ENCODE measurements at regions not wholly inside any gene's neighbourhood (a gene's known extent, or its start where the extent isn't known, plus 50 kb on each side); places are given as distances from the start of the nearest gene placed in this dataset.

GRCh38 chr2:136062066-136062837 is 55.7 kb downstream of the CXCR4 start:
- no peak for ATAC-seq
- no peak for DNase-seq (ENCODE audit: extremely low read depth in 1 of 4, low spot score in 3 of 4)
- Histone ChIP-seq H2AFZ (ENCODE audit: low read depth, low read length) (no peak overlapping the region), H3K36me3 (ENCODE audit: control insufficient read depth, insufficient read depth, low read length) (no peaks in the 10 kb centered on the region), H3K9me1 (ENCODE audit: control insufficient read depth, insufficient read depth, low read length) (no peaks in the 10 kb centered on the region), H3K9ac (ENCODE audit: insufficient read depth in 1 of 2, low read depth in 2 of 2, low read length in 2 of 2) (no peak overlapping the region), H3K9me3 (replicated peaks; ENCODE audit: control insufficient read depth, insufficient read depth, low read depth, low read length) (no peaks in the 10 kb centered on the region), H3K27ac (ENCODE audit: extremely low read depth, low read depth, low read length) (no peak overlapping the region), H3K4me2 (ENCODE audit: insufficient read depth, low read length) (no peak overlapping the region), H3K79me2 (ENCODE audit: control insufficient read depth, insufficient read depth, low read length) (no peaks in the 10 kb centered on the region), H3K4me1 (replicated peaks in 1 of 2; ENCODE audit: control insufficient read depth in 2 of 2, insufficient read depth in 2 of 2, low read length in 2 of 2) (no peaks in the 10 kb centered on the region), H3K27me3 (ENCODE audit: control insufficient read depth in 2 of 2, insufficient read depth in 2 of 2, low read length in 2 of 2) (peaks cover 0 to 6% of the 10 kb centered on the region in 2 experiments; a peak in 2 of 5 replicates), H3K4me3 (no peak overlapping the region), H4K20me1 (replicated peaks; ENCODE audit: control insufficient read depth, insufficient read depth, low read length) (no peaks in the 10 kb centered on the region; the same call in 1 of the 2 replicates)
- BruUV-seq (replicated peaks): no TSS peak
- in situ Hi-C loops (cut with MboI): no loop called here
- WGBS (ENCODE audit: insufficient coverage, low coverage, missing lambda C conversion rate): 0% methylated on average over 4 of the region's 4 CpGs
- POLR2A ChIA-PET: interaction anchor here (0.7 kb wide), 1 partner anchor 1756 kb away, joined by 4 read pairs; no protein-coding TSS in a partner anchor
- intact Hi-C loops (cut with micrococcal nuclease): no loop called here
- no peak for FAIRE-seq
- CTCF ChIA-PET (ENCODE audit: low intra/inter-chr PET ratio): no interaction called here
- TF ChIP-seq BRD9 (IDR thresholded peaks at IDR 0.05; ENCODE audit: low read depth, partially characterized antibody) (no peak), HOMEZ (CRISPR knock-in tag; IDR thresholded peaks at IDR 0.05) (no peak), CGGBP1 (CRISPR knock-in tag; IDR thresholded peaks at IDR 0.05) (no peak), THAP12 (CRISPR knock-in tag; IDR thresholded peaks at IDR 0.05) (no peak), HCFC1 (IDR thresholded peaks at IDR 0.05; ENCODE audit: low read depth, low read length) (no peak), POLR3G (IDR thresholded peaks at IDR 0.05; ENCODE audit: extremely low read depth, insufficient read length, insufficient replicate concordance) (no peak), HDGF (IDR thresholded peaks at IDR 0.05) (no peak), SRSF1 (IDR thresholded peaks at IDR 0.05; ENCODE audit: low read depth, low read length) (no peak), CBFB (CRISPR knock-in tag; IDR thresholded peaks at IDR 0.05) (no peak), GTF2F1 (IDR thresholded peaks at IDR 0.05; ENCODE audit: low read depth, low read length) (no peak), ZNF165 (CRISPR knock-in tag; IDR thresholded peaks at IDR 0.05; ENCODE audit: borderline replicate concordance) (no peak), ARID4B (CRISPR knock-in tag; IDR thresholded peaks at IDR 0.05) (no peak), ZNF133 (CRISPR knock-in tag; IDR thresholded peaks at IDR 0.05) (no peak), FOS (IDR thresholded peaks at IDR 0.05; ENCODE audit: extremely low read depth, insufficient read length) (no peak), ZNF253 (CRISPR knock-in tag; conservative IDR thresholded peaks at IDR 0.05) (no peak)

Data from K562 (cell line).